ENCODE measurements at regions not wholly inside any gene's neighbourhood (a gene's known extent, or its start where the extent isn't known, plus 50 kb on each side); places are given as distances from the start of the nearest gene placed in this dataset.

DNA sequence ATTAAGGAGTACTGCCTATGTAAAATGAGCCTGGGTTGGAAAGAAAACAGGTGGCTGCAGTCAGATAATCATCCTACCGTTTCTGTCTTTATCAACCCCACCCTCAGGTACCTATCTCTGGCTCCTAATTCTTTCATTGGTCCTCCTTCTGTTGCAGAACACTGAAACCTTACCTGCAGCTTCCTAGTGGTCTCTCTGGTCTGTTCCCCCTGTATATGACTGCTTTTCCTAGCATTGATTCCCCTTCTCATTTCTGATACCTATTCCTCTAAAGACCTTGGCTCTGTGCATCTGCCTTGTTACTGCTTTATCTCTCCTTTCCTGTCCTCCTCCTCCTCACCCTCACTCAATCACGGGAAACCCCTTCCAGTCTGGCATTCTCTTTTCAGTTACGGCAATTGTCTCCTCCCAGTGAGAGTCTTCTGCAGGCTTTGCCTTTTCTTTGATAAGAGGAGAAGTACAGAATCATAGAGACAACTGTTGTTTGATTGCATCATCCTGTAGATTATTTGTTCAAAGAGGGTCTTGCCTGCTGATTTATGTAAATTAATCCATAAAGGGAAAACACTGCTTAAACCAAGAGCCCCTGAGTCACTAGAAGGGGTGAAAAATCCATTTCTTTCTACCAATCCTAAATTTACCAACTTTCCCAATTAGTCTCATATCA, 301.2 kb downstream of the AASDHPPT start:
- TF ChIP-seq, protein P1, sequence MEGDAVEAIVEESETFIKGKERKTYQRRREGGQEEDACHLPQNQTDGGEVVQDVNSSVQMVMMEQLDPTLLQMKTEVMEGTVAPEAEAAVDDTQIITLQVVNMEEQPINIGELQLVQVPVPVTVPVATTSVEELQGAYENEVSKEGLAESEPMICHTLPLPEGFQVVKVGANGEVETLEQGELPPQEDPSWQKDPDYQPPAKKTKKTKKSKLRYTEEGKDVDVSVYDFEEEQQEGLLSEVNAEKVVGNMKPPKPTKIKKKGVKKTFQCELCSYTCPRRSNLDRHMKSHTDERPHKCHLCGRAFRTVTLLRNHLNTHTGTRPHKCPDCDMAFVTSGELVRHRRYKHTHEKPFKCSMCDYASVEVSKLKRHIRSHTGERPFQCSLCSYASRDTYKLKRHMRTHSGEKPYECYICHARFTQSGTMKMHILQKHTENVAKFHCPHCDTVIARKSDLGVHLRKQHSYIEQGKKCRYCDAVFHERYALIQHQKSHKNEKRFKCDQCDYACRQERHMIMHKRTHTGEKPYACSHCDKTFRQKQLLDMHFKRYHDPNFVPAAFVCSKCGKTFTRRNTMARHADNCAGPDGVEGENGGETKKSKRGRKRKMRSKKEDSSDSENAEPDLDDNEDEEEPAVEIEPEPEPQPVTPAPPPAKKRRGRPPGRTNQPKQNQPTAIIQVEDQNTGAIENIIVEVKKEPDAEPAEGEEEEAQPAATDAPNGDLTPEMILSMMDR (IDR thresholded peaks at IDR 0.05; ENCODE audit: insufficient read depth, low read length, poor library complexity, severe bottlenecking): no peak
- no peak for DNase-seq (ENCODE audit: extremely low read depth, insufficient read length)
- Histone ChIP-seq H3K27me3 (replicated peaks; ENCODE audit: control insufficient read depth, insufficient read depth, low read length) (no peaks in the 10 kb centered on the region), H3K36me3 (ENCODE audit: control insufficient read depth, insufficient read depth, low read length) (no peaks in the 10 kb centered on the region), H3K4me3 (replicated peaks; ENCODE audit: low read depth, low read length) (no peak overlapping the region)

DNA sequence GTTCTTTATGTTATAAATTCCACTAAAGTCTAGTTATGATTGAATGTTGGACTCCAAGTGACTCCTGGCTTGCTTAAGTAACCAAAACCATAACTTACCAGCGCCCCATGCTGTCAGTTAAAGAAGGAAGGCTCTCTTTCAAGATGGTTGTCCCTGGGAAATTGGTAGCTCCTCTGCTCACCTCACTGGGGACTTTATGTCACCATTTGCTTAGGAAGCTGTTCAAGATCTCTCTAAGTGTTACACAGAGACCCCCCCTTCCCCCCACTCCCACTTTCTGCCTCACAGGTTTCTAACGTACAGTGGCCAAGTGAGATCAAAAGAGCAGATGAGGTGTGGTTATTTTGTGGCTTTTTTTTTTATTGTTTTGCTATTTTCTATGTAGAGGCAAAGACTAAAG, 301.8 kb downstream of the AASDHPPT start:
- no peak for DNase-seq (ENCODE audit: extremely low read depth, insufficient read length)
- TF ChIP-seq, protein P1 (IDR thresholded peaks at IDR 0.05; ENCODE audit: insufficient read depth, low read length, poor library complexity, severe bottlenecking): peak; percentile 8
- no peaks in the 10 kb centered on the region for H3K27me3 ChIP-seq (replicated peaks; ENCODE audit: control insufficient read depth, insufficient read depth, low read length)
- H3K36me3 ChIP-seq (ENCODE audit: control insufficient read depth, insufficient read depth, low read length): no peaks in the 10 kb centered on the region
- no peak overlapping the region for H3K4me3 ChIP-seq (replicated peaks; ENCODE audit: low read depth, low read length)

DNA sequence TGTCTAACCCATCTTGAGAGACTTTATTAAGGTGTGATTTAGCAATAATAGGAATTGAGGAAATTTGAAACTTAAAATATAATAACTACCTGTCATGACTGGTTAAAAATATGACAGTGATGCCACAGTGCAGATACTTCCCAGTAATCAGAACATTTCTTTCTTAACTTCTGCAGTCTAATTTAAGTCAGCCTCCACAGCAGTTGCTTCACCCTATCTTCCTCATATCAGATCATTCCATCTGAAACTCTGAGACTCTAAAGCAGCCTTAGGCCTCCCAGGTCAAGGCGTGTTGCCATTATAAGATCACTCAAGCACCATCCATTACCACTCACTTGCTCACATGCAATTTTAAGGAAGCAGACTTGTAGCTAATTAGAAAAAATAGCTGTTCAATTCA, 302.2 kb downstream of the AASDHPPT start:
- Histone ChIP-seq H3K36me3 (ENCODE audit: control insufficient read depth, insufficient read depth, low read length) (no peaks in the 10 kb centered on the region), H3K4me3 (replicated peaks; ENCODE audit: low read depth, low read length) (no peak overlapping the region), H3K27me3 (replicated peaks; ENCODE audit: control insufficient read depth, insufficient read depth, low read length) (no peaks in the 10 kb centered on the region)
- TF ChIP-seq, protein P1 (IDR thresholded peaks at IDR 0.05; ENCODE audit: insufficient read depth, low read length, poor library complexity, severe bottlenecking): no peak
- DNase-seq (ENCODE audit: extremely low read depth, insufficient read length): no peak

DNA sequence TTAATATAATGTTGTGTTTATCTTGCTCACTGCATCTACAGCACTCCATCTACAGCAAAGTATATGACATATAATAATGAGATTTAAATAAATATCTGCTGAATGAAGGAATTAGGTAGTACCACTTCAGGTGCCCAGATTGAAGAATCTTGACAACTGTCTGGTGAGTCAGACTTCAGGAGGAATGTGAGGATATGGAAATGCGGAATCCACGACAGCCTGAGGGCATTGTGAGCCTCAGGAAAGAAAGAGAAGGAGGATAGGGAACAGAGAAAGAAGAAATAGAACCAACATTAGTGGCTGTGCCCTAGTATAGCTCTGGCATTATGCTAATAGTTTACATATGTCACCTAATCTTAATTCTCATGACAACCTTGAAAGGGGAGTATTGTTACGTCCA, 304.4 kb downstream of the AASDHPPT start:
- DNase-seq (ENCODE audit: extremely low read depth, insufficient read length): no peak
- Histone ChIP-seq H3K27me3 (replicated peaks; ENCODE audit: control insufficient read depth, insufficient read depth, low read length) (no peaks in the 10 kb centered on the region), H3K4me3 (replicated peaks; ENCODE audit: low read depth, low read length) (no peak overlapping the region), H3K36me3 (ENCODE audit: control insufficient read depth, insufficient read depth, low read length) (no peaks in the 10 kb centered on the region)
- TF ChIP-seq, protein P1 (IDR thresholded peaks at IDR 0.05; ENCODE audit: insufficient read depth, low read length, poor library complexity, severe bottlenecking): no peak

DNA sequence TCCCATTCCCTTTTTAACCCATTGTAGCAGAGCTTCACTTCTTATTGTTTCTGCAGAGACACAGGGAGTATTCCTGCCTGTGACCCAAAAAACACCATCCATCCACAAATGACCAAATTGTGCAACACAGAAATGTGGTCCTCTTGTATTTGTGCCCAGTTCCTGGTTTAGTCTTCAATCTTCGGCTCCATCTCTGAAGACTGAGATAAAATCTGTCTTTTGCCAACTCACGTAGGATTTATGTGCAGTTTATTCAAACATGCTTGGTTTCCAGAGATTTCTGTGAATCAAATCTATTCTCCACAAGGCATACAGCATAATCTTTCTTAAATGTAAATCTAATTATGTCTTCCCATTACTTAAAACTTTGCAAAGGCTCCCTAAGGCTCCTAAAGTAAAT, 307.0 kb downstream of the AASDHPPT start:
- Histone ChIP-seq H3K4me3 (replicated peaks; ENCODE audit: low read depth, low read length) (no peak overlapping the region), H3K36me3 (ENCODE audit: control insufficient read depth, insufficient read depth, low read length) (no peaks in the 10 kb centered on the region), H3K27me3 (replicated peaks; ENCODE audit: control insufficient read depth, insufficient read depth, low read length) (no peaks in the 10 kb centered on the region)
- TF ChIP-seq, protein P1 (IDR thresholded peaks at IDR 0.05; ENCODE audit: insufficient read depth, low read length, poor library complexity, severe bottlenecking): no peak
- DNase-seq (ENCODE audit: extremely low read depth, insufficient read length): no peak

DNA sequence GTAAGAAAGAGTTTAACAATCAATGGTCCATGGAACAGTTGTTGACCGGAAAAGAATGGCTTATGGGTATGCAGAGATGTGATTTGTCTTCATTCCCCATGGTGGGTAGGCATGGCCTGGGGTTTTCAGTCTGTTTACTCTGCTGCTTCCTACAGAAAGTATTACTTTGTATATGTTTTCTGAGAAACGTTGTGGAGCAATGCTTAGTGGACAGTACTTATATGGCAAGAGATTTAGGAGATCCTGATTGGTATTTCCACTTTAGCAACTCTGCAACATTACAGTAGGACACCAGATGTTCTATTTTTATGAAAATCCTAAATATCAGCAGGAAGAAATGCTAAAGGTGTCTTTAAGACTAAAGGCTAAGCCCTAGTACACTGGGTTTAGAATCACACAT, 309.1 kb downstream of the AASDHPPT start:
- TF ChIP-seq, protein P1 (IDR thresholded peaks at IDR 0.05; ENCODE audit: insufficient read depth, low read length, poor library complexity, severe bottlenecking): no peak
- DNase-seq (ENCODE audit: extremely low read depth, insufficient read length): no peak
- Histone ChIP-seq H3K4me3 (replicated peaks; ENCODE audit: low read depth, low read length) (no peak overlapping the region), H3K36me3 (ENCODE audit: control insufficient read depth, insufficient read depth, low read length) (no peaks in the 10 kb centered on the region), H3K27me3 (replicated peaks; ENCODE audit: control insufficient read depth, insufficient read depth, low read length) (no peaks in the 10 kb centered on the region)

Data from GM06990 (cell line).